ENCODE measurements at regions not wholly inside any gene's neighbourhood (a gene's known extent, or its start where the extent isn't known, plus 50 kb on each side); places are given as distances from the start of the nearest gene placed in this dataset.
"Not testable (repeated sequence)": the region's sequence is repeated elsewhere in the genome, so short reads cannot be mapped to it uniquely, and the experiment has no call there.

- no peaks in the 10 kb centered on the region for H3K36me3 ChIP-seq (ENCODE audit: insufficient read depth)
- no peaks in the 10 kb centered on the region for H4K20me1 ChIP-seq (ENCODE audit: insufficient read depth)
- no peak overlapping the region for H3K9ac ChIP-seq
- no peaks in the 10 kb centered on the region for H3K4me1 ChIP-seq (ENCODE audit: low read depth, poor library complexity, severe bottlenecking)
- H2AFZ ChIP-seq (ENCODE audit: low read depth): no peak overlapping the region
- H3K79me2 ChIP-seq (ENCODE audit: insufficient read depth, low read depth): no peaks in the 10 kb centered on the region
- H3K27me3 ChIP-seq (ENCODE audit: insufficient read depth, low read depth): no peaks in the 10 kb centered on the region
- no peak overlapping the region for H3K4me2 ChIP-seq
- H3K27ac ChIP-seq: no peak overlapping the region
- H3K4me3 ChIP-seq (IDR thresholded peaks at IDR 0.05; ENCODE audit: insufficient read depth, low read depth, low read length): no peak overlapping the region
- TF ChIP-seq CTCF (conservative IDR thresholded peaks at IDR 0.05; ENCODE audit: low read depth, low read length): no peak
These were observed 184.9 kb downstream of the MINAR1 start for GRCh38 chr15:79617071-79617470.

- Histone ChIP-seq H2AFZ (ENCODE audit: low read depth) (no peak overlapping the region), H3K4me1 (ENCODE audit: low read depth, poor library complexity, severe bottlenecking) (no peaks in the 10 kb centered on the region), H3K4me3 (IDR thresholded peaks at IDR 0.05; ENCODE audit: insufficient read depth, low read depth, low read length) (no peak overlapping the region), H4K20me1 (ENCODE audit: insufficient read depth) (no peaks in the 10 kb centered on the region), H3K9ac (no peak overlapping the region), H3K27me3 (ENCODE audit: insufficient read depth, low read depth) (no peaks in the 10 kb centered on the region), H3K4me2 (no peak overlapping the region), H3K79me2 (ENCODE audit: insufficient read depth, low read depth) (no peaks in the 10 kb centered on the region), H3K27ac (no peak overlapping the region), H3K36me3 (ENCODE audit: insufficient read depth) (no peaks in the 10 kb centered on the region)
- TF ChIP-seq CTCF (conservative IDR thresholded peaks at IDR 0.05; ENCODE audit: low read depth, low read length): no peak
These were observed 188.1 kb downstream of the MINAR1 start for GRCh38 chr15:79620112-79620857.

GRCh38 chr15:79621805-79622204 is 189.7 kb downstream of the MINAR1 start:
- H3K79me2 ChIP-seq (ENCODE audit: insufficient read depth, low read depth); H3K9ac ChIP-seq; H2AFZ ChIP-seq (ENCODE audit: low read depth); H3K4me2 ChIP-seq; H3K27ac ChIP-seq; H3K36me3 ChIP-seq (ENCODE audit: insufficient read depth); H3K4me3 ChIP-seq (IDR thresholded peaks at IDR 0.05; ENCODE audit: insufficient read depth, low read depth, low read length); H4K20me1 ChIP-seq (ENCODE audit: insufficient read depth); H3K27me3 ChIP-seq (ENCODE audit: insufficient read depth, low read depth); H3K4me1 ChIP-seq (ENCODE audit: low read depth, poor library complexity, severe bottlenecking): not testable (repeated sequence)

DNA sequence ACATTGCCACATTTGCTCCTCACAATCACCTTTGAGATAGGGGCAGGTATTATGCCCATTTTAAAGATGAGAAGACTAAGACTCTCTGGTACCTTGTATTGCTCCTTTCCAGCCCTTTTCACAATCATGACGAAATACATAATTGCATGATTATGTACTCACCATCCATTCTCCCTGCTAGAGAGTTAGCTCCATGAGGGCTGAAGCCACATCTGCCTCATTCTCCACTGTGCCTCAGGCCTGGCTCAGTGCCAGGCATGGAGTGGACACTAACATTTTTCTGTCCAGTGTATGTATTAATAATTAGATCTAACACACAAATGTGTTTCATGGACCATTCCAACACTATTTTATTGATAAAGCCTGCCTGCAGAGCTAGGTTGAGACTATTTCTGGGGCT is 191.4 kb downstream of the MINAR1 start:
- Histone ChIP-seq H3K4me2 (no peak overlapping the region), H3K4me1 (ENCODE audit: low read depth, poor library complexity, severe bottlenecking) (no peaks in the 10 kb centered on the region), H3K27me3 (ENCODE audit: insufficient read depth, low read depth) (no peaks in the 10 kb centered on the region), H2AFZ (ENCODE audit: low read depth) (no peak overlapping the region), H3K4me3 (IDR thresholded peaks at IDR 0.05; ENCODE audit: insufficient read depth, low read depth, low read length) (no peak overlapping the region), H3K9ac (no peak overlapping the region), H4K20me1 (ENCODE audit: insufficient read depth) (no peaks in the 10 kb centered on the region), H3K27ac (no peak overlapping the region), H3K79me2 (ENCODE audit: insufficient read depth, low read depth) (no peaks in the 10 kb centered on the region), H3K36me3 (ENCODE audit: insufficient read depth) (no peaks in the 10 kb centered on the region)
- TF ChIP-seq CTCF (conservative IDR thresholded peaks at IDR 0.05; ENCODE audit: low read depth, low read length): no peak

GRCh38 chr15:79629687-79630086 is 197.6 kb downstream of the MINAR1 start:
- Histone ChIP-seq H3K27me3 (ENCODE audit: insufficient read depth, low read depth) (no peaks in the 10 kb centered on the region), H3K36me3 (ENCODE audit: insufficient read depth) (no peaks in the 10 kb centered on the region), H3K4me2 (no peak overlapping the region), H3K4me3 (IDR thresholded peaks at IDR 0.05; ENCODE audit: insufficient read depth, low read depth, low read length) (no peak overlapping the region), H2AFZ (ENCODE audit: low read depth) (no peak overlapping the region), H3K4me1 (ENCODE audit: low read depth, poor library complexity, severe bottlenecking) (no peaks in the 10 kb centered on the region), H3K9ac (no peak overlapping the region), H3K27ac (no peak overlapping the region), H4K20me1 (ENCODE audit: insufficient read depth) (no peaks in the 10 kb centered on the region), H3K79me2 (ENCODE audit: insufficient read depth, low read depth) (no peaks in the 10 kb centered on the region)
- TF ChIP-seq CTCF (conservative IDR thresholded peaks at IDR 0.05; ENCODE audit: low read depth, low read length): no peak

All from KMS-11 (cell line).